ENCODE measurements at regions not wholly inside any gene's neighbourhood (a gene's known extent, or its start where the extent isn't known, plus 50 kb on each side); places are given as distances from the start of the nearest gene placed in this dataset.

DNA sequence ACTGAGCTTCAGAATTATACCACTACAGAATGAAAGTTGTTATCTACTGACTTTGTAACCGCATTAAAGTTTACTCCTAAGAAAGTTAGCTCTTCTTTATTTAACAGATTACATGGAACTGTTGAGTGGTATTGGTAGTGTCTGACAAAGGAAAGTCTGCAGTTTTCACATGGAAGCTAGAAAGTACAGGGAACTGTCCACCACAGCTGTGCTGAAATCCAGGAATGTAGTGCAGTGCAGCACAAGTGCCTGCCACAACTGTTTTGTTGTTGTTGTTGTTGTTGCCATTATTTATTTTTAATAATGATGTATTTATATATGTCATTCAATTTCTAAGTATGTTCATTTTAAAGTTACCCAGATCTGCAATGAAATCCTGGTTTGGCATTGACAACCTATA is 464.9 kb downstream of the TBC1D32 start:
- no peaks in the 10 kb centered on the region for H3K36me3 ChIP-seq (ENCODE audit: control insufficient read depth in 2 of 3, insufficient read depth in 3 of 3, low read length in 3 of 3)

DNA sequence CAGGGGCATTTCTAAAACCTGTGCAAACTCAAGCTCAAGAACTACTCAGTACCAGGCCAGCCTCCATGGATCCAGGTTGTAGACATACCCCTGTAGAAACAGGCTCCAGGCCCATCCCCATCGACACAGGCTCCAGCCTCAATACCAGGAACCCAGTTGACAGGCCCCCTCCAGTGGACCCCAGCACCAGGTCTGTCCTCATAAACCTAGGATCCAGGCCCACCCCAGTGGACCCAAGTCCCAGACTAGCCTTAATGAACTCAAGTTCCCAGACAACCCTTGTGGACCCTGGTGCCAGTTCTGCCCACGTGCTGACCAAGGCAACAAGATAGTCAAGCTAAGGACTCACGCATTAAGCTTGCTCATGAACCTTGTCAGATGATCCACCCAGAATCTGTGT is 476.9 kb downstream of the TBC1D32 start:
- DNase-seq (no peak), FAIRE-seq (no peak)
- H3K4me1 ChIP-seq (ENCODE audit: control insufficient read depth in 2 of 3, insufficient read depth in 2 of 3, low read depth in 1 of 3, low read length in 3 of 3), result no peaks in the 10 kb centered on the region
- H3K9me3 ChIP-seq (ENCODE audit: control insufficient read depth in 2 of 3, insufficient read depth in 1 of 3, low read length in 3 of 3), result no peaks in the 10 kb centered on the region
- TF ChIP-seq, protein P1, sequence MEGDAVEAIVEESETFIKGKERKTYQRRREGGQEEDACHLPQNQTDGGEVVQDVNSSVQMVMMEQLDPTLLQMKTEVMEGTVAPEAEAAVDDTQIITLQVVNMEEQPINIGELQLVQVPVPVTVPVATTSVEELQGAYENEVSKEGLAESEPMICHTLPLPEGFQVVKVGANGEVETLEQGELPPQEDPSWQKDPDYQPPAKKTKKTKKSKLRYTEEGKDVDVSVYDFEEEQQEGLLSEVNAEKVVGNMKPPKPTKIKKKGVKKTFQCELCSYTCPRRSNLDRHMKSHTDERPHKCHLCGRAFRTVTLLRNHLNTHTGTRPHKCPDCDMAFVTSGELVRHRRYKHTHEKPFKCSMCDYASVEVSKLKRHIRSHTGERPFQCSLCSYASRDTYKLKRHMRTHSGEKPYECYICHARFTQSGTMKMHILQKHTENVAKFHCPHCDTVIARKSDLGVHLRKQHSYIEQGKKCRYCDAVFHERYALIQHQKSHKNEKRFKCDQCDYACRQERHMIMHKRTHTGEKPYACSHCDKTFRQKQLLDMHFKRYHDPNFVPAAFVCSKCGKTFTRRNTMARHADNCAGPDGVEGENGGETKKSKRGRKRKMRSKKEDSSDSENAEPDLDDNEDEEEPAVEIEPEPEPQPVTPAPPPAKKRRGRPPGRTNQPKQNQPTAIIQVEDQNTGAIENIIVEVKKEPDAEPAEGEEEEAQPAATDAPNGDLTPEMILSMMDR (IDR thresholded peaks at IDR 0.05; ENCODE audit: borderline replicate concordance, extremely low read depth, insufficient read depth), result no peak
- H3K4me3 ChIP-seq (ENCODE audit: low read length in 3 of 3), result no peak overlapping the region
- H3K36me3 ChIP-seq (ENCODE audit: control insufficient read depth in 2 of 3, insufficient read depth in 3 of 3, low read length in 3 of 3), result no peaks in the 10 kb centered on the region
- intact Hi-C loops (cut with DNase I), result no loop called here
- H3K27ac ChIP-seq (ENCODE audit: low read depth in 2 of 2, low read length in 2 of 2), result no peak overlapping the region
- no peaks in the 10 kb centered on the region for H3K27me3 ChIP-seq (ENCODE audit: control insufficient read depth, insufficient read depth, low read length)
- no peak overlapping the region for H3K9ac ChIP-seq (ENCODE audit: low read length in 3 of 3)

More for the DNA sequence above, 464.9 kb downstream of the TBC1D32 start:
- TF ChIP-seq, protein P1 (IDR thresholded peaks at IDR 0.05; ENCODE audit: borderline replicate concordance, extremely low read depth, insufficient read depth), result no peak
- Histone ChIP-seq H3K9ac (ENCODE audit: low read length in 3 of 3) (no peak overlapping the region), H3K27me3 (ENCODE audit: control insufficient read depth, insufficient read depth, low read length) (no peaks in the 10 kb centered on the region), H3K27ac (ENCODE audit: low read depth in 2 of 2, low read length in 2 of 2) (no peak overlapping the region), H3K9me3 (ENCODE audit: control insufficient read depth in 2 of 3, insufficient read depth in 1 of 3, low read length in 3 of 3) (no peaks in the 10 kb centered on the region), H3K4me1 (ENCODE audit: control insufficient read depth in 2 of 3, insufficient read depth in 2 of 3, low read depth in 1 of 3, low read length in 3 of 3) (no peaks in the 10 kb centered on the region), H3K4me3 (ENCODE audit: low read length in 3 of 3) (no peak overlapping the region)
- DNase-seq (peak in 3 of 5 donors; percentile 29 to 59 (median 52)), FAIRE-seq (no peak)
- intact Hi-C loops (cut with DNase I), result no loop called here

DNA sequence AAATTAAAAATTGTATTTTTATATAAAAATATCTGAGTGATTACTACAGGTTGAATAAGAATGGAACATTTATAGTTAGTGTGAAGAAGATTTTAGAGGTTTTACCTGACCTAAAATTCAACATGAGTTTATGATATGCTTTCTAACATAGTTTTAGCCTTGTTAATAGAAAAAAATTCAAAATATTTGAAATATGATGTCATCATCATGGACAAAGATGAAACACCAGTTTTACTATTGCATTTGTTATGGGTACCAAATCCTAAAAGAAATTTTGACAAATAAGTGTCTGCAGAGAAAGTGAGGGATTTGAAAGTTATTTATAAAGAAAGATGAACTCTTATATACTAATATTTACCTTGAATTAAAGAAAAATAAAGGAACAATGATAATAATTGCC is 479.7 kb downstream of the TBC1D32 start:
- FAIRE-seq (no peak), DNase-seq (no peak)
- no peaks in the 10 kb centered on the region for H3K36me3 ChIP-seq (ENCODE audit: control insufficient read depth in 2 of 3, insufficient read depth in 3 of 3, low read length in 3 of 3)
- no peaks in the 10 kb centered on the region for H3K9me3 ChIP-seq (ENCODE audit: control insufficient read depth in 2 of 3, insufficient read depth in 1 of 3, low read length in 3 of 3)
- H3K27ac ChIP-seq (ENCODE audit: low read depth in 2 of 2, low read length in 2 of 2), result no peak overlapping the region
- TF ChIP-seq, protein P1 (IDR thresholded peaks at IDR 0.05; ENCODE audit: borderline replicate concordance, extremely low read depth, insufficient read depth), result no peak
- intact Hi-C loops (cut with DNase I), result no loop called here
- H3K9ac ChIP-seq (ENCODE audit: low read length in 3 of 3), result no peak overlapping the region
- no peak overlapping the region for H3K4me3 ChIP-seq (ENCODE audit: low read length in 3 of 3)
- no peaks in the 10 kb centered on the region for H3K4me1 ChIP-seq (ENCODE audit: control insufficient read depth in 2 of 3, insufficient read depth in 2 of 3, low read depth in 1 of 3, low read length in 3 of 3)
- H3K27me3 ChIP-seq (ENCODE audit: control insufficient read depth, insufficient read depth, low read length), result no peaks in the 10 kb centered on the region

DNA sequence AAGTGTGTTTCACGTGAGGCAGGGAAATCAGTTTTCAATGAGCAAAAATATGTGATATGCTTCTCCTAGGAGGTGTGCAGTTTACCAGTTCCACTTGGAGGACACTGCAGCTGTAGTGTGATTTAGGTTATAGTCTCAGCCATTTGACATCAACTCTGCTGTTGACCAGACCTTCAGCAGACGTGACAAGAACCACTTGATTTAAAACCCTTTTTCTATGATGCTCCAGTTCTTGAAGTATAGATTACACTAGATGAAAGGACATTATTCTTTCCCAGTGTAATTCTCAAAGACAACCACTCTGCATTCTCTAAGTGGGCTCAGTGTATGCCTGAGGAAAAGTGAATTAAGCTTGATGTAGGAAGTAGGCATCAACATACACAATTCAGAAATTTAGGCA is 480.8 kb downstream of the TBC1D32 start:
- H3K36me3 ChIP-seq (ENCODE audit: control insufficient read depth in 2 of 3, insufficient read depth in 3 of 3, low read length in 3 of 3), result no peaks in the 10 kb centered on the region
- FAIRE-seq (no peak), DNase-seq (peak in 2 of 5 donors; percentile 39 to 60)
- H3K27ac ChIP-seq (ENCODE audit: low read depth in 2 of 2, low read length in 2 of 2), result no peak overlapping the region
- TF ChIP-seq, protein P1 (IDR thresholded peaks at IDR 0.05; ENCODE audit: borderline replicate concordance, extremely low read depth, insufficient read depth), result no peak
- no peaks in the 10 kb centered on the region for H3K27me3 ChIP-seq (ENCODE audit: control insufficient read depth, insufficient read depth, low read length)
- no peaks in the 10 kb centered on the region for H3K9me3 ChIP-seq (ENCODE audit: control insufficient read depth in 2 of 3, insufficient read depth in 1 of 3, low read length in 3 of 3)
- no peak overlapping the region for H3K9ac ChIP-seq (ENCODE audit: low read length in 3 of 3)
- intact Hi-C loops (cut with DNase I), result no loop called here
- no peaks in the 10 kb centered on the region for H3K4me1 ChIP-seq (ENCODE audit: control insufficient read depth in 2 of 3, insufficient read depth in 2 of 3, low read depth in 1 of 3, low read length in 3 of 3)
- H3K4me3 ChIP-seq (ENCODE audit: low read length in 3 of 3), result no peak overlapping the region

Data from kidney (tissue), 13 donors.